Prostate gland (tissue), 2 donors: ENCODE measurements at regions not wholly inside any gene's neighbourhood (a gene's known extent, or its start where the extent isn't known, plus 50 kb on each side); places are given as distances from the start of the nearest gene placed in this dataset.

Experiments
- POLR2A ChIP-seq: fragments of 450-650 bp; IDR thresholded peaks from one replicate; pipeline ENCODE4 v1.6.1; 2016; ENCODE audit warnings: antibody characterized with exemption, mild to moderate bottlenecking
- POLR2AphosphoS5 ChIP-seq: sonication (generic); formaldehyde crosslinking; IDR thresholded peaks from one replicate; pipeline ENCODE4 v1.6.1; 2017; ENCODE audit warnings: antibody characterized with exemption
- TF ChIP-seq, protein P1 (sequence below), 4 experiments: fragments of 200-600 bp in 2 of 4; fragments of 450-650 bp in 2 of 4; sonication (generic) in 2 of 4; IDR thresholded peaks; 1 replicate in 3 of 4; 2 replicates in 1 of 4; pipeline ENCODE4 v1.5.1; 2016 to 2019; ENCODE audit warnings: antibody characterized with exemption in 4 of 4, mild to moderate bottlenecking in 2 of 4, moderate library complexity in 2 of 4

DNA sequence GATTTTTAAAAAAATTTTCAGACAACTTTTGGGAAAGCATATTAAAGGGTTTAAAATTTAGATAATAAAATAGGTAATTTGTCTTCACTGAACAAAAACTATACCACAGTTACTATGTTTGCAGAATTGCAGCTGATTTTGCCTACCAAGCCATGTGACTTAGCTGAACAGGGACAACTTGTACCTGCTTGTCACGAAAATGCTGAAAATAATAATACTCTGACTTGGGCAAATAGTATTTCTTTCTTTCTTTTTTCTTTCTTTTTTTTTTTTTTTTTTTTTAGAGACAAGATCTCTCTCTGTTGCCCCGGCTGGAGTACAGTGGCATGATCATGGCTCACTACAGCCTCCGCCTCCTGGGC is 225.2 kb upstream of the PPP1R2C start:
- TF ChIP-seq, protein P1, sequence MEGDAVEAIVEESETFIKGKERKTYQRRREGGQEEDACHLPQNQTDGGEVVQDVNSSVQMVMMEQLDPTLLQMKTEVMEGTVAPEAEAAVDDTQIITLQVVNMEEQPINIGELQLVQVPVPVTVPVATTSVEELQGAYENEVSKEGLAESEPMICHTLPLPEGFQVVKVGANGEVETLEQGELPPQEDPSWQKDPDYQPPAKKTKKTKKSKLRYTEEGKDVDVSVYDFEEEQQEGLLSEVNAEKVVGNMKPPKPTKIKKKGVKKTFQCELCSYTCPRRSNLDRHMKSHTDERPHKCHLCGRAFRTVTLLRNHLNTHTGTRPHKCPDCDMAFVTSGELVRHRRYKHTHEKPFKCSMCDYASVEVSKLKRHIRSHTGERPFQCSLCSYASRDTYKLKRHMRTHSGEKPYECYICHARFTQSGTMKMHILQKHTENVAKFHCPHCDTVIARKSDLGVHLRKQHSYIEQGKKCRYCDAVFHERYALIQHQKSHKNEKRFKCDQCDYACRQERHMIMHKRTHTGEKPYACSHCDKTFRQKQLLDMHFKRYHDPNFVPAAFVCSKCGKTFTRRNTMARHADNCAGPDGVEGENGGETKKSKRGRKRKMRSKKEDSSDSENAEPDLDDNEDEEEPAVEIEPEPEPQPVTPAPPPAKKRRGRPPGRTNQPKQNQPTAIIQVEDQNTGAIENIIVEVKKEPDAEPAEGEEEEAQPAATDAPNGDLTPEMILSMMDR (IDR thresholded peaks at IDR 0.05): no peak
- TF ChIP-seq POLR2AphosphoS5 (no peak), POLR2A (no peak)
